Neural progenitor cell (in vitro differentiated cells): ENCODE measurements at regions not wholly inside any gene's neighbourhood (a gene's known extent, or its start where the extent isn't known, plus 50 kb on each side); places are given as distances from the start of the nearest gene placed in this dataset.

Source experiments
- DNase-seq: peaks from one replicate; pipeline ENCODE4 v3.0.0-alpha.2; 2016; ENCODE audit warnings: low spot score
- H2AFZ ChIP-seq: fragments of 200-600 bp; sonication (generic); replicated peaks from 2 replicates; pipeline ENCODE4 v1.6.1; 2016; ENCODE audit warnings: antibody characterized with exemption
- H3F3A ChIP-seq: fragments of 200-600 bp; sonication (generic); 2 replicates; pipeline ENCODE4 v1.6.1; 2016; ENCODE audit warnings: antibody characterized with exemption, low read depth
- H3K27ac ChIP-seq: fragments of 200-600 bp; sonication (generic); 2 replicates; pipeline ENCODE4 v1.5.1; 2016; ENCODE audit warnings: mild to moderate bottlenecking
- H3K27me3 ChIP-seq: fragments of 200-600 bp; sonication (generic); 2 replicates; pipeline ENCODE4 v1.6.1; 2016; ENCODE audit warnings: mild to moderate bottlenecking, moderate library complexity
- H3K36me3 ChIP-seq: fragments of 200-600 bp; sonication (generic); 2 replicates; pipeline ENCODE4 v1.5.1; 2016
- H3K4me1 ChIP-seq: fragments of 200-600 bp; sonication (generic); 2 replicates; pipeline ENCODE4 v1.6.1; 2016; ENCODE audit warnings: mixed run types
- H3K4me2 ChIP-seq: fragments of 200-600 bp; sonication (generic); 2 replicates; pipeline ENCODE4 v1.6.1; 2016
- H3K4me3 ChIP-seq: fragments of 200-600 bp; sonication (generic); 2 replicates; pipeline ENCODE4 v1.5.1; 2016
- H3K79me2 ChIP-seq: fragments of 200-600 bp; sonication (generic); 2 replicates; pipeline ENCODE4 v1.6.1; 2016; ENCODE audit warnings: low read depth
- H3K9ac ChIP-seq: fragments of 200-600 bp; sonication (generic); 2 replicates; pipeline ENCODE4 v1.6.1; 2016
- H3K9me3 ChIP-seq: fragments of 200-600 bp; sonication (generic); 2 replicates; pipeline ENCODE4 v1.5.1; 2016; ENCODE audit warnings: low read depth
- H4K20me1 ChIP-seq: fragments of 200-600 bp; sonication (generic); 2 replicates; pipeline ENCODE4 v1.6.1; 2016; ENCODE audit warnings: low read depth
- H3K27ac Mint-ChIP-seq: 3 replicates; pipeline ENCODE4 v1.8.0; 2021; ENCODE audit warnings: mixed read lengths
- H3K27me3 Mint-ChIP-seq: 2 replicates; pipeline ENCODE4 v1.8.0; 2022; ENCODE audit warnings: low read depth, mild to moderate bottlenecking, inconsistent platforms, moderate library complexity, mixed read lengths; ENCODE audit not compliant: insufficient read depth
- H3K36me3 Mint-ChIP-seq: 3 replicates; pipeline ENCODE4 v1.8.0; 2021; ENCODE audit warnings: mixed read lengths
- H3K4me1 Mint-ChIP-seq: 3 replicates; pipeline ENCODE4 v1.8.0; 2021; ENCODE audit warnings: mixed read lengths
- H3K4me3 Mint-ChIP-seq: 3 replicates; pipeline ENCODE4 v1.8.0; 2021; ENCODE audit warnings: mild to moderate bottlenecking, moderate library complexity, mixed read lengths
- H3K9me3 Mint-ChIP-seq: 3 replicates; pipeline ENCODE4 v1.8.0; 2020; ENCODE audit warnings: mixed read lengths
- CTCF ChIP-seq: fragments of 200-600 bp; sonication (generic); IDR thresholded peaks from 2 replicates; pipeline ENCODE4 v1.5.1; 2017; ENCODE audit warnings: antibody characterized with exemption, mild to moderate bottlenecking
- EZH2 ChIP-seq: fragments of 200-600 bp; sonication (generic); IDR thresholded peaks from 2 replicates; pipeline ENCODE4 v1.6.1; 2017; ENCODE audit warnings: antibody characterized with exemption, mild to moderate bottlenecking, moderate library complexity
- EZH2phosphoT487 ChIP-seq: fragments of 200-600 bp; sonication (generic); IDR thresholded peaks from 2 replicates; pipeline ENCODE4 v1.6.1; 2017; ENCODE audit warnings: antibody characterized with exemption

GRCh38 chr9:87063246-87063645 is 115.9 kb upstream of the GAS1 start:
- no peaks in the 10 kb centered on the region for H3K4me1 ChIP-seq
- no peak overlapping the region for H3K27ac Mint-ChIP-seq
- H3K79me2 ChIP-seq = no peaks in the 10 kb centered on the region
- H3K27ac ChIP-seq = no peak overlapping the region
- H3K36me3 Mint-ChIP-seq = no peaks in the 10 kb centered on the region
- H3K9me3 ChIP-seq = no peaks in the 10 kb centered on the region
- H3K9ac ChIP-seq = no peak overlapping the region
- H3F3A ChIP-seq = no peaks in the 10 kb centered on the region
- no peak overlapping the region for H2AFZ ChIP-seq
- H3K4me3 ChIP-seq = no peak overlapping the region
- H3K27me3 Mint-ChIP-seq = peaks cover 2% of the 10 kb centered on the region
- DNase-seq = no peak
- H3K4me2 ChIP-seq = no peak overlapping the region
- H3K4me3 Mint-ChIP-seq = no peak overlapping the region
- no peaks in the 10 kb centered on the region for H3K4me1 Mint-ChIP-seq
- no peaks in the 10 kb centered on the region for H3K27me3 ChIP-seq
- H4K20me1 ChIP-seq = no peaks in the 10 kb centered on the region
- TF ChIP-seq EZH2phosphoT487 = no peak
- TF ChIP-seq EZH2 = no peak
- no peak for TF ChIP-seq CTCF
- H3K9me3 Mint-ChIP-seq = no peaks in the 10 kb centered on the region
- no peaks in the 10 kb centered on the region for H3K36me3 ChIP-seq

- no peak overlapping the region for H3K27ac Mint-ChIP-seq
- Histone ChIP-seq H2AFZ (no peak overlapping the region), H3K4me2 (no peak overlapping the region), H3F3A (no peaks in the 10 kb centered on the region), H3K9ac (no peak overlapping the region), H4K20me1 (no peaks in the 10 kb centered on the region), H3K36me3 (no peaks in the 10 kb centered on the region), H3K9me3 (no peaks in the 10 kb centered on the region), H3K27ac (no peak overlapping the region), H3K4me3 (no peak overlapping the region), H3K27me3 (no peaks in the 10 kb centered on the region), H3K79me2 (no peaks in the 10 kb centered on the region), H3K4me1 (no peaks in the 10 kb centered on the region)
- H3K4me3 Mint-ChIP-seq = no peak overlapping the region
- no peaks in the 10 kb centered on the region for H3K9me3 Mint-ChIP-seq
- peaks cover 2% of the 10 kb centered on the region for H3K27me3 Mint-ChIP-seq
- H3K4me1 Mint-ChIP-seq = no peaks in the 10 kb centered on the region
- no peak for TF ChIP-seq EZH2phosphoT487
- TF ChIP-seq EZH2 = no peak
- no peak for TF ChIP-seq CTCF
- no peak for DNase-seq
- H3K36me3 Mint-ChIP-seq = no peaks in the 10 kb centered on the region
These were observed 116.6 kb upstream of the GAS1 start for GRCh38 chr9:87063871-87064270.

GRCh38 chr9:87064311-87064710 is 117.0 kb upstream of the GAS1 start:
- no peaks in the 10 kb centered on the region for H3K9me3 ChIP-seq
- Mint-ChIP-seq H3K4me3 (no peak overlapping the region), H3K4me1 (no peaks in the 10 kb centered on the region), H3K27ac (no peak overlapping the region), H3K9me3 (no peaks in the 10 kb centered on the region), H3K27me3 (peaks cover 2% of the 10 kb centered on the region), H3K36me3 (no peaks in the 10 kb centered on the region)
- no peak for TF ChIP-seq CTCF
- no peak for TF ChIP-seq EZH2phosphoT487
- TF ChIP-seq EZH2 = no peak
- H3K36me3 ChIP-seq = no peaks in the 10 kb centered on the region
- no peaks in the 10 kb centered on the region for H3K79me2 ChIP-seq
- no peak for DNase-seq
- H3K9ac ChIP-seq = no peak overlapping the region
- no peaks in the 10 kb centered on the region for H3F3A ChIP-seq
- no peak overlapping the region for H3K27ac ChIP-seq
- no peak overlapping the region for H3K4me2 ChIP-seq
- H2AFZ ChIP-seq = no peak overlapping the region
- H4K20me1 ChIP-seq = no peaks in the 10 kb centered on the region
- no peaks in the 10 kb centered on the region for H3K4me1 ChIP-seq
- H3K27me3 ChIP-seq = no peaks in the 10 kb centered on the region
- no peak overlapping the region for H3K4me3 ChIP-seq

- Histone ChIP-seq H2AFZ (no peak overlapping the region), H3K9me3 (no peaks in the 10 kb centered on the region), H3K4me1 (no peaks in the 10 kb centered on the region), H4K20me1 (no peaks in the 10 kb centered on the region), H3K79me2 (no peaks in the 10 kb centered on the region), H3K36me3 (no peaks in the 10 kb centered on the region), H3F3A (no peaks in the 10 kb centered on the region), H3K27ac (no peak overlapping the region), H3K4me2 (no peak overlapping the region), H3K4me3 (no peak overlapping the region), H3K9ac (no peak overlapping the region), H3K27me3 (no peaks in the 10 kb centered on the region)
- no peak for TF ChIP-seq EZH2
- no peak for TF ChIP-seq EZH2phosphoT487
- no peak for TF ChIP-seq CTCF
- Mint-ChIP-seq H3K9me3 (no peaks in the 10 kb centered on the region), H3K27me3 (peaks cover 5% of the 10 kb centered on the region), H3K4me1 (no peaks in the 10 kb centered on the region), H3K4me3 (no peak overlapping the region), H3K36me3 (no peaks in the 10 kb centered on the region), H3K27ac (no peak overlapping the region)
- DNase-seq = no peak
These were observed 118.7 kb upstream of the GAS1 start for GRCh38 chr9:87065981-87066380.
